Activated gamma-delta T cell treated with Interleukin-2 at 50 U/mL for 16 hours (primary cell): ENCODE measurements at regions not wholly inside any gene's neighbourhood (a gene's known extent, or its start where the extent isn't known, plus 50 kb on each side); places are given as distances from the start of the nearest gene placed in this dataset.
A peak's percentile ranks its signal among the peaks of the same experiment; 100 is the strongest.

Experiments
- DNase-seq: peaks from one replicate; pipeline ENCODE4 v3.0.0-alpha.2; 2020

- no peak for DNase-seq
These were observed 61.3 kb upstream of the RNF38 start for GRCh38 chr9:36461323-36461722.

GRCh38 chr9:36458430-36458915 lies 58.4 kb upstream of the RNF38 start:
- DNase-seq, result peak; percentile 67

GRCh38 chr9:36457836-36458429 lies 57.9 kb upstream of the RNF38 start:
- no peak for DNase-seq

GRCh38 chr9:36456480-36457065 lies 56.5 kb upstream of the RNF38 start:
- no peak for DNase-seq

GRCh38 chr9:36451949-36452348 lies 51.9 kb upstream of the RNF38 start:
- no peak for DNase-seq

GRCh38 chr9:36450110-36450732 lies 50.2 kb upstream of the RNF38 start:
- no peak for DNase-seq
